ENCODE measurements at regions not wholly inside any gene's neighbourhood (a gene's known extent, or its start where the extent isn't known, plus 50 kb on each side); places are given as distances from the start of the nearest gene placed in this dataset.

GRCh38 chr12:62158461-62159360 lies 101.5 kb upstream of the USP15 start:
- TF ChIP-seq NRF1 (conservative IDR thresholded peaks at IDR 0.05 in 1 of 2, IDR thresholded peaks at IDR 0.05 in 1 of 2), result no peak
- no peak for TF ChIP-seq CREM (IDR thresholded peaks at IDR 0.05; ENCODE audit: low read depth)
- TF ChIP-seq CHD7 (IDR thresholded peaks at IDR 0.05; ENCODE audit: low read depth, low read length), result no peak
- TF ChIP-seq SMC3 (conservative IDR thresholded peaks at IDR 0.05; ENCODE audit: insufficient read depth, low read depth, low read length), result no peak
- no peak for TF ChIP-seq CTCF (IDR thresholded peaks at IDR 0.05 in 2 of 3, conservative IDR thresholded peaks at IDR 0.05 in 1 of 3; ENCODE audit: insufficient read depth in 2 of 3, low read depth in 1 of 3, low read length in 3 of 3)
- no peak for TF ChIP-seq ATF6 (CRISPR knock-in tag; IDR thresholded peaks at IDR 0.05)
- no peak for TF ChIP-seq HDAC1 (IDR thresholded peaks at IDR 0.05)
- no peak for TF ChIP-seq ZNF282 (CRISPR knock-in tag; IDR thresholded peaks at IDR 0.05)
- TF ChIP-seq EP300 (IDR thresholded peaks at IDR 0.05; ENCODE audit: low read length), result no peak
- TF ChIP-seq EZH2 (IDR thresholded peaks at IDR 0.05; ENCODE audit: borderline replicate concordance, low read depth, low read length), result no peak
- no peak for TF ChIP-seq ZNF518B (CRISPR knock-in tag; IDR thresholded peaks at IDR 0.05)
- no peak for TF ChIP-seq MYNN (IDR thresholded peaks at IDR 0.05)
- no peak for TF ChIP-seq MYNN (CRISPR knock-in tag; IDR thresholded peaks at IDR 0.05)
- TF ChIP-seq FOXJ3 (CRISPR knock-in tag; IDR thresholded peaks at IDR 0.05), result no peak
- TF ChIP-seq PRMT5 (CRISPR knock-in tag; IDR thresholded peaks at IDR 0.05), result no peak

All from K562 (cell line).